HG03045 (cell line): ENCODE measurements at regions not wholly inside any gene's neighbourhood (a gene's known extent, or its start where the extent isn't known, plus 50 kb on each side); places are given as distances from the start of the nearest gene placed in this dataset.
"Not testable (repeated sequence)": the region's sequence is repeated elsewhere in the genome, so short reads cannot be mapped to it uniquely, and the experiment has no call there.

Experiments used
- ATAC-seq: cut with Tn5 transposase; IDR thresholded peaks from one replicate; pipeline ENCODE4 v1.9.1; 2021; ENCODE audit warnings: mild to moderate bottlenecking, moderate library complexity; ENCODE audit not compliant: unreplicated experiment

GRCh38 chr18:54662986-54663385, 71.9 kb downstream of the DYNAP start:
- ATAC-seq, result no peak

GRCh38 chr18:54669701-54670100, 78.7 kb downstream of the DYNAP start:
- ATAC-seq, result not testable (repeated sequence)

- ATAC-seq, result no peak
These were observed 80.3 kb downstream of the DYNAP start for GRCh38 chr18:54671291-54671881.

GRCh38 chr18:54672109-54672508, 81.1 kb downstream of the DYNAP start:
- no peak for ATAC-seq

- no peak for ATAC-seq
These were observed 81.9 kb downstream of the DYNAP start for GRCh38 chr18:54672846-54673475.

GRCh38 chr18:54673936-54674335, 82.9 kb downstream of the DYNAP start:
- no peak for ATAC-seq

- ATAC-seq, result no peak
These were observed 84.0 kb downstream of the DYNAP start for GRCh38 chr18:54675076-54675475.

- no peak for ATAC-seq
These were observed 88.5 kb downstream of the DYNAP start for GRCh38 chr18:54679318-54680149.

- no peak for ATAC-seq
These were observed 93.7 kb downstream of the DYNAP start for GRCh38 chr18:54684784-54685183.

- ATAC-seq, result no peak
These were observed 98.3 kb downstream of the DYNAP start for GRCh38 chr18:54689319-54689718.

GRCh38 chr18:54690198-54690597, 99.2 kb downstream of the DYNAP start:
- ATAC-seq, result no peak

GRCh38 chr18:54692463-54692862, 101.4 kb downstream of the DYNAP start:
- ATAC-seq, result no peak

GRCh38 chr18:54696616-54697293, 105.7 kb downstream of the DYNAP start:
- no peak for ATAC-seq

GRCh38 chr18:54700580-54700979, 109.5 kb downstream of the DYNAP start:
- no peak for ATAC-seq

GRCh38 chr18:54702686-54703085, 111.6 kb downstream of the DYNAP start:
- ATAC-seq, result no peak

- ATAC-seq, result no peak
These were observed 118.0 kb upstream of the RAB27B start for GRCh38 chr18:54710074-54710899.

GRCh38 chr18:54710900-54711281, 117.4 kb upstream of the RAB27B start:
- ATAC-seq, result no peak

GRCh38 chr18:54712306-54712705, 116.0 kb upstream of the RAB27B start:
- no peak for ATAC-seq

GRCh38 chr18:54712758-54713157, 115.5 kb upstream of the RAB27B start:
- ATAC-seq, result no peak

- ATAC-seq, result no peak
These were observed 114.9 kb upstream of the RAB27B start for GRCh38 chr18:54713386-54713785.

- no peak for ATAC-seq
These were observed 113.4 kb upstream of the RAB27B start for GRCh38 chr18:54714851-54715250.
